ENCODE measurements at regions not wholly inside any gene's neighbourhood (a gene's known extent, or its start where the extent isn't known, plus 50 kb on each side); places are given as distances from the start of the nearest gene placed in this dataset.

GRCh38 chr2:117411983-117412382 is 402.5 kb upstream of the DDX18 start:
- TF ChIP-seq CTCF (IDR thresholded peaks at IDR 0.05), result no peak
- H3K27me3 Mint-ChIP-seq (ENCODE audit: unreplicated experiment), result no peaks in the 10 kb centered on the region
- H3K4me1 Mint-ChIP-seq (ENCODE audit: unreplicated experiment), result no peaks in the 10 kb centered on the region
- no peaks in the 10 kb centered on the region for H3K36me3 Mint-ChIP-seq (ENCODE audit: unreplicated experiment)
- no peak overlapping the region for H3K4me3 Mint-ChIP-seq (ENCODE audit: unreplicated experiment)
- H3K9me3 Mint-ChIP-seq (ENCODE audit: unreplicated experiment), result peaks cover 21% of the 10 kb centered on the region
- H3K27ac Mint-ChIP-seq (ENCODE audit: unreplicated experiment), result no peak overlapping the region
- no peak for DNase-seq (ENCODE audit: extremely low spot score, unreplicated experiment)

DNA sequence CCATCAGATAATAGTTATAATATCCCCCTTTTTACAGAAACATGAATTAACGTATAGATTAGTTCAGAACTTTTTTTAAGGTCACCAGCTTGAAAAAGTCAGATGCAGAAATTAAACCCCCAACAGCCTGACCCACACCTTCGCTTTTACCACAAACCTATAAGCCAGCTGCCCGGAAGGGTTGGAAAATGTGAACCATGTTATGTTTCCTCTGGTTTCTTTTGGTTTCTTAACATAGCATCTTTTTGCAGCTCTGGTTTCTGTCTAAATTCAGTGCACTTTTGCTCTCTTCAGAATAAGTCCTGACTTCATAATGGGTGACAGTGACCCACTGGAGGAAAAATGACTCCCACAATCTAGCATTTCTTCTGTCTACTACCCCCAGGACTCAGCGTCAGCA is 381.7 kb upstream of the DDX18 start:
- Mint-ChIP-seq H3K36me3 (ENCODE audit: unreplicated experiment) (no peaks in the 10 kb centered on the region), H3K27me3 (ENCODE audit: unreplicated experiment) (no peaks in the 10 kb centered on the region), H3K9me3 (ENCODE audit: unreplicated experiment) (peaks cover 4% of the 10 kb centered on the region), H3K4me3 (ENCODE audit: unreplicated experiment) (no peak overlapping the region), H3K4me1 (ENCODE audit: unreplicated experiment) (no peaks in the 10 kb centered on the region), H3K27ac (ENCODE audit: unreplicated experiment) (no peak overlapping the region)
- DNase-seq (ENCODE audit: extremely low spot score, unreplicated experiment), result no peak
- no peak for TF ChIP-seq CTCF (IDR thresholded peaks at IDR 0.05)

DNA sequence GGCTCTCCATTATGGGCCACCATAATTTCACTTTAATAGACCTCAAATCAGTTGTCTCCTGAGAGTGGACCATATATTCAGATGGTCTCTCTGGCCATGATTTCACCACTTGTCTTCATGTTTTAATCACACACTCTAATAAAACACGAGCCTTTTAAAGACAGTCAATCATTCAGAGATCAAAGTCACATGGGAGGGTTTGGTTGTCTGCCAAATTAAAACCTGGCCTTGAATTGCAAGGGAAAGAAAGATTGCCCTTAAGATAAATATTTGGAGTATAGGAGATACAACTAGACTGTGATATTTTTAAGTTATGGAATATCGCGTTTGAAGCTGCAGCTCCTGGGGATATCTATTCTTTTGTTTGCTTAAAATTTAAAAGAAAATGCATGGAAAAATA is 377.8 kb upstream of the DDX18 start:
- H3K36me3 Mint-ChIP-seq (ENCODE audit: unreplicated experiment), result no peaks in the 10 kb centered on the region
- no peak overlapping the region for H3K4me3 Mint-ChIP-seq (ENCODE audit: unreplicated experiment)
- H3K4me1 Mint-ChIP-seq (ENCODE audit: unreplicated experiment), result no peaks in the 10 kb centered on the region
- H3K27ac Mint-ChIP-seq (ENCODE audit: unreplicated experiment), result no peak overlapping the region
- no peaks in the 10 kb centered on the region for H3K27me3 Mint-ChIP-seq (ENCODE audit: unreplicated experiment)
- no peaks in the 10 kb centered on the region for H3K9me3 Mint-ChIP-seq (ENCODE audit: unreplicated experiment)
- DNase-seq (ENCODE audit: extremely low spot score, unreplicated experiment), result no peak
- TF ChIP-seq CTCF (IDR thresholded peaks at IDR 0.05), result no peak

DNA sequence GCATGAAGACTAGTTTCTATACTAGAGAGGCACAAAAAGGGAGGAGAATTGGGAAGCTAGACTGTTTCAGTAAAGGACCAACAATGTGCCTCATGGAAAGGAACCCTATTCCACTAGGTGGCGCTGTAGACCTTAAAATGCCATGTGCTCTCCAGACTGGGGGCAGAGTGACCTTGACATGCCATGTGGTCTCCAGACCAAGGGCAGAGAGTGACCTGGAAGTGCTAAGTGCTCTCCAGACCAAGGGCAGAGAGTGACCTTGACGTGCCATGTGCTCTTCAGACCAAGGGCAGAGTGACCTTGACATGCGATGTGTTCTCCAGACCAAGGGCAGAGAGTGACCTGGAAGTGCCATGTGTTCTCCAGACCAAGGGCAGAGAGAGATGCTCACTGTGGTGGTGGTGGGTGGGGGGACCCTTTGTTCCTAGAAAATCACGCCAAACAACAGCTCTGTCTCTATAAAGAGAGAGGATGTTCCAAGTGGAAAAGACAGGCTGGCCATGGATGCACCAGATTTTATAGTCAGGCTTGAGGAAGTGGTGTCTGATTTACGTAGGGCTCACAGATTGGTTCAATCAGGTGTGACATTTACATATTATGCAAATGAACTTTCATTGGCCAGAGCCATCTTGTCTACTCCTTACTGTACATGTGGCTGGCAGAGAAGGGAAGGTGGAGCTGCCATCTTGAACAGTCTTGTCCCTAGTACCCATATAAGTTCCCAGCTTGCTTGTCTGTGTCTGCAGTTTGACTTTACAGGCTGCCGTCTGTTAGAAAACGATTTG is 344.0 kb upstream of the DDX18 start:
- H3K4me1 Mint-ChIP-seq (ENCODE audit: unreplicated experiment), result no peaks in the 10 kb centered on the region
- no peak overlapping the region for H3K27ac Mint-ChIP-seq (ENCODE audit: unreplicated experiment)
- peak; percentile 29 for TF ChIP-seq CTCF (IDR thresholded peaks at IDR 0.05)
- no peak for DNase-seq (ENCODE audit: extremely low spot score, unreplicated experiment)
- peaks cover 11% of the 10 kb centered on the region for H3K9me3 Mint-ChIP-seq (ENCODE audit: unreplicated experiment)
- no peaks in the 10 kb centered on the region for H3K27me3 Mint-ChIP-seq (ENCODE audit: unreplicated experiment)
- no peaks in the 10 kb centered on the region for H3K36me3 Mint-ChIP-seq (ENCODE audit: unreplicated experiment)
- no peak overlapping the region for H3K4me3 Mint-ChIP-seq (ENCODE audit: unreplicated experiment)

DNA sequence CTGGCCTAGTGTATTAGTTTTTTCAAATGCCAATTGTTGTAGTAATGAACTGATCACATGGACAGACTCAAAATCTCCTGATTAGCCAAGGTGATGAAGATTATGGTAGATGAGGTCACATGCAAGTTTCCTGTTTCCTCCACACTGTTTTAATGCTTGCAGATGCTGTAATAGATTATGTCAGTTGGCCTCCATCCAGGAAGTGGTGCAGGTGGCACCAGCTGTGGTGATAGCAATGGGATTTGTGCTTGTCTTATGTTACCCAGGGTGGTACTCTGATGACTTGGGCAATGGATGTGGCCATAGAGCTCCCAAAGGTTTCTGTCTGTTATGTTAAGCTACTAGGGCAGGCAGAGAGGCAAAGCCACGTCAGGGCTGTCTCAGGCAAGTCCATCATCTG is 332.9 kb upstream of the DDX18 start:
- H3K36me3 Mint-ChIP-seq (ENCODE audit: unreplicated experiment), result no peaks in the 10 kb centered on the region
- H3K4me3 Mint-ChIP-seq (ENCODE audit: unreplicated experiment), result no peak overlapping the region
- peaks cover 43% of the 10 kb centered on the region for H3K9me3 Mint-ChIP-seq (ENCODE audit: unreplicated experiment)
- no peak for DNase-seq (ENCODE audit: extremely low spot score, unreplicated experiment)
- TF ChIP-seq CTCF (IDR thresholded peaks at IDR 0.05), result no peak
- no peaks in the 10 kb centered on the region for H3K27me3 Mint-ChIP-seq (ENCODE audit: unreplicated experiment)
- H3K27ac Mint-ChIP-seq (ENCODE audit: unreplicated experiment), result no peak overlapping the region
- no peaks in the 10 kb centered on the region for H3K4me1 Mint-ChIP-seq (ENCODE audit: unreplicated experiment)
